Stimulated activated effector memory CD8-positive, alpha-beta T cell treated with anti-CD3 and anti-CD28 coated beads, Interleukin-12 subunit alpha, Interleukin-12 subunit beta, amount 100 ng/mL, for 72 hours (primary cell): ENCODE measurements at regions not wholly inside any gene's neighbourhood (a gene's known extent, or its start where the extent isn't known, plus 50 kb on each side); places are given as distances from the start of the nearest gene placed in this dataset.

Source experiments
- ATAC-seq: fragments of 150-1000 bp; cut with Tn5 transposase; 2 replicates; pipeline ENCODE4 v1.10.0; 2021
- DNase-seq, 2 donors: peaks; one replicate each; pipeline ENCODE4 v3.0.0; 2021 to 2022; ENCODE audit warnings: low spot score in 2 of 2
- H3K27ac Mint-ChIP-seq: one replicate; pipeline ENCODE4 v1.8.0; 2022; ENCODE audit warnings: mild to moderate bottlenecking, mixed read lengths
- H3K36me3 Mint-ChIP-seq: one replicate; pipeline ENCODE4 v1.8.0; 2022; ENCODE audit warnings: mild to moderate bottlenecking, mixed read lengths
- H3K4me1 Mint-ChIP-seq: one replicate; pipeline ENCODE4 v1.8.0; 2022; ENCODE audit warnings: mixed read lengths
- H3K4me3 Mint-ChIP-seq: one replicate; pipeline ENCODE4 v1.8.0; 2022; ENCODE audit warnings: mild to moderate bottlenecking, mixed read lengths
- H3K9me3 Mint-ChIP-seq: one replicate; pipeline ENCODE4 v1.8.0; 2022; ENCODE audit warnings: mixed read lengths

DNA sequence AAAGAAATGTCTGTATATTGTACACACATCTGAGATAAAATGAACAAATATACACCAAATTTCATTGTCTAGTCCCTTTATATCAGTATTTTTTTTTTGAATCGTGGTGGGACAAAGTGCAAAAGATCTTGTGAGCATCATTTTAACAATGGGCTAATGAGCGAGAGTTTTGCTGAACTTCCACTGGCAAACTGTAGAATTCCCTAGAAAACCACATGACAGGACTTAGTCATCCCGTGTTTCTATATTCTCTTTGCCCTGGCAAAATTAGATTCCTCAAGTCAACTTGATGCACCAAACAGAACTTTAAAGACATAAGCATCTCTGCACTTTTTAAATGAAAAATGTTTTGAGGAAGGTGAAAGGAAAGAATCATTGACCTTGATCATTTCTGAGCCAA, 488.2 kb upstream of the PTBP2 start:
- H3K27ac Mint-ChIP-seq, result no peak overlapping the region
- H3K4me3 Mint-ChIP-seq, result no peak overlapping the region

DNA sequence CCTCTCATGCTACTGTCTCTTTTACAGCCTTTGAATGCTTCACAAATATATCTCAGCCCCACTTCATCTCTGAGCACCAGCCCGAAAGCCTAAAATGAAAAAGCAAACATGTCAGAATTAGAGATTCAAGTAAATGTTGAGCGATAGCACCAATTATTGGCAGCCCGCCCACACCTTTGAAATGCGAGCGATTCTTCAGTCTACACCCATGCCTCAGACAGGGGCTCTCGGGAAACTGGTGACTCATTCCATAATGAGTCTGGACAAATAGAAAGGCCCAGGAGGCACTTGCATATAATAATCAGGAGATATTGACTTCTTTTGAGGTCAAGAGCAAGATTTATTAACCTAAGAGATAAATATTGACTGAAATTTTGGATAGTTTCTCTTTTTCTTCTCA, 487.3 kb upstream of the PTBP2 start:
- Mint-ChIP-seq H3K4me1 (no peaks in the 10 kb centered on the region), H3K9me3 (no peaks in the 10 kb centered on the region), H3K36me3 (no peaks in the 10 kb centered on the region), H3K4me3 (no peak overlapping the region), H3K27ac (no peak overlapping the region)
- DNase-seq (no peak), ATAC-seq (no peak)

More for the DNA sequence above, 488.2 kb upstream of the PTBP2 start:
- no peaks in the 10 kb centered on the region for H3K4me1 Mint-ChIP-seq
- DNase-seq (no peak), ATAC-seq (no peak)
- no peaks in the 10 kb centered on the region for H3K9me3 Mint-ChIP-seq
- H3K36me3 Mint-ChIP-seq, result no peaks in the 10 kb centered on the region

- no peak overlapping the region for H3K27ac Mint-ChIP-seq
- no peak for DNase-seq
- H3K36me3 Mint-ChIP-seq, result no peaks in the 10 kb centered on the region
- no peak for ATAC-seq
- no peaks in the 10 kb centered on the region for H3K9me3 Mint-ChIP-seq
- no peaks in the 10 kb centered on the region for H3K4me1 Mint-ChIP-seq
- no peak overlapping the region for H3K4me3 Mint-ChIP-seq
These were observed 485.3 kb upstream of the PTBP2 start for GRCh38 chr1:96236156-96236739.

- Mint-ChIP-seq H3K4me3 (no peak overlapping the region), H3K9me3 (no peaks in the 10 kb centered on the region), H3K4me1 (no peaks in the 10 kb centered on the region), H3K27ac (no peak overlapping the region), H3K36me3 (no peaks in the 10 kb centered on the region)
- DNase-seq, result no peak
- no peak for ATAC-seq
These were observed 483.2 kb upstream of the PTBP2 start for GRCh38 chr1:96238426-96238825.

- Mint-ChIP-seq H3K4me1 (no peaks in the 10 kb centered on the region), H3K9me3 (no peaks in the 10 kb centered on the region), H3K36me3 (no peaks in the 10 kb centered on the region), H3K4me3 (no peak overlapping the region), H3K27ac (no peak overlapping the region)
- DNase-seq (no peak), ATAC-seq (no peak)
These were observed 481.1 kb upstream of the PTBP2 start for GRCh38 chr1:96240438-96240837.

DNA sequence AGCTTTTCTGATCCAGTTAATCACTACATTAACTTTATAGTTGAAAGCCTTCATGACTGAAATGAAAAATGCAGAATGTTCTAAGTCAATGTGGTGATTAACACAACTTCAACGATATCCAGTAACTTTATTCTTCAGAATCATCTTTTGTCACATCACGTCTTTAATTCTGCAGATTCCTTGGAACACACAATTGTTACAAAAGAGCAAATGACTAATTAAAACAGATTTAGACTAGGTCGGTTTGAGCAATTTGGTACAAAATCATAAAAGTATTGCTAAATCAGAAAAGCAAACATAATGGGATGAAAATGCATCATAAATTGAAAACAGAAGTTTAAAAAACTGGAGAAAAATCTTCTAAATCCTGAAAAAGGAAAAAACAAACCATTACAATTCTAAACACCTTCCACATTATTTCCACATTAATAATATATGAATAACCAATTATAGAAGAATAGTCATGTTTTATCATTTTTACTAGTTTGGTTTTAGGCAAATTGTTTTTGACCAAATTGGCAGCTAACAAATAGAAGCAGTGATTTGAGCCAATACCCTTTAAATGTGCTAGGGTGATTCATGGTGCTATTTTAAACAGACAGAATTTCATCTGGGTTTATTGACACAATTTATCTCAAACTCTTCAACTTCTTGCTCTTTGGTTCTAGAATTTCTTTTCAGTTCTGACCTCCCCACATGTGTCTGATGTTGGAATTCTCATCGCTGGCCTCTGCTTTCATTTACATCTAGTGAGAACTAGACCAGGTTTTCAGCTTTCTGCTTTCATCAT, 468.1 kb upstream of the PTBP2 start:
- H3K36me3 Mint-ChIP-seq, result no peaks in the 10 kb centered on the region
- H3K4me1 Mint-ChIP-seq, result no peaks in the 10 kb centered on the region
- peaks cover 9% of the 10 kb centered on the region for H3K9me3 Mint-ChIP-seq
- no peak overlapping the region for H3K27ac Mint-ChIP-seq
- DNase-seq, result no peak
- no peak for ATAC-seq
- H3K4me3 Mint-ChIP-seq, result no peak overlapping the region

GRCh38 chr1:96256130-96256790, 465.3 kb upstream of the PTBP2 start:
- H3K4me1 Mint-ChIP-seq, result no peaks in the 10 kb centered on the region
- ATAC-seq (no peak), DNase-seq (no peak)
- peaks cover 17% of the 10 kb centered on the region for H3K9me3 Mint-ChIP-seq
- H3K4me3 Mint-ChIP-seq, result no peak overlapping the region
- H3K36me3 Mint-ChIP-seq, result no peaks in the 10 kb centered on the region
- H3K27ac Mint-ChIP-seq, result no peak overlapping the region

DNA sequence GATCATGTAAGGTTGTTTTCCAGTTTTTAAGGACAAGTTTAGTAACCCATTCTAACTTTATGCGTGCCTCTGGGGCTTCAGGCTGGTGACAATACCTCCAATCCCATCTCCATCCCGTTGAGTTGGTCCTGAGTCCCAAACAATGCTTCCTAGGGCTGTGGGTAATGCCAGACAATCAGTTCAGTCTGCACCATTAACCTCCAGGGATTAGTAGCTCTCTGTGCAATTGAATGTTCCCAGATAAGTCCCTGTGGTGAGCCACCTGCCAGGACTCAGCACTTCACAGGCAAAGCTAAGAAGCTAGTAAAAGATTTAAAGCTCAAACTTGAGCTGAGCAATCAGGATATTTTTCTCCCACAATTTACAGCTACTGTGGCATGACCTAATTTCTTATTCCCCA, 462.2 kb upstream of the PTBP2 start:
- no peaks in the 10 kb centered on the region for H3K4me1 Mint-ChIP-seq
- no peak for DNase-seq

GRCh38 chr1:96281491-96281890, 440.1 kb upstream of the PTBP2 start:
- no peaks in the 10 kb centered on the region for H3K36me3 Mint-ChIP-seq
- H3K9me3 Mint-ChIP-seq, result peaks cover 21% of the 10 kb centered on the region
- no peak for DNase-seq
- no peak overlapping the region for H3K27ac Mint-ChIP-seq
- no peak overlapping the region for H3K4me3 Mint-ChIP-seq
- no peaks in the 10 kb centered on the region for H3K4me1 Mint-ChIP-seq
- ATAC-seq, result no peak

More for the DNA sequence above, 462.2 kb upstream of the PTBP2 start:
- no peak overlapping the region for H3K27ac Mint-ChIP-seq
- H3K9me3 Mint-ChIP-seq, result peaks cover 18% of the 10 kb centered on the region
- no peak overlapping the region for H3K4me3 Mint-ChIP-seq
- ATAC-seq, result no peak
- no peaks in the 10 kb centered on the region for H3K36me3 Mint-ChIP-seq

DNA sequence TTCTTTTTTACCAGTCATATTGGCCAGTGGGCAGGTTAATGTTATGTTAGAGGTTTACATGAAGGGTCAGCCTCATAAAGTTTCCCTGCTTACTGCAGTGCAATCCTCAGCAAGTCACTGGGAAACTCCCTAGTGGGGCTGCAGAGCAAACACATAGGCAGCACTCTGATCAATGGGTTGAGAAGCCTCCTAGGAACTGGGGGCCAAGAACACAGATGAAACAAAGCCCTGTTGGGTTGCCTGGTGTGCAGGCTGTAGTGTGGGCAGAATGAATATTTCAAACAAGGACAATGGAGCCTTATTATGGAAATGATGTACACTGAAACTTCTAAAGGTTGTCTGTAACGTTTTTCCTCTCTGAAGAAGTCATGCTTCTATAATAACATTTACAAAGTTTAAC, 431.6 kb upstream of the PTBP2 start:
- peaks cover 18% of the 10 kb centered on the region for H3K9me3 Mint-ChIP-seq
- no peaks in the 10 kb centered on the region for H3K4me1 Mint-ChIP-seq
- ATAC-seq, result no peak
- no peak overlapping the region for H3K4me3 Mint-ChIP-seq
- no peaks in the 10 kb centered on the region for H3K36me3 Mint-ChIP-seq
- no peak for DNase-seq
- H3K27ac Mint-ChIP-seq, result no peak overlapping the region

DNA sequence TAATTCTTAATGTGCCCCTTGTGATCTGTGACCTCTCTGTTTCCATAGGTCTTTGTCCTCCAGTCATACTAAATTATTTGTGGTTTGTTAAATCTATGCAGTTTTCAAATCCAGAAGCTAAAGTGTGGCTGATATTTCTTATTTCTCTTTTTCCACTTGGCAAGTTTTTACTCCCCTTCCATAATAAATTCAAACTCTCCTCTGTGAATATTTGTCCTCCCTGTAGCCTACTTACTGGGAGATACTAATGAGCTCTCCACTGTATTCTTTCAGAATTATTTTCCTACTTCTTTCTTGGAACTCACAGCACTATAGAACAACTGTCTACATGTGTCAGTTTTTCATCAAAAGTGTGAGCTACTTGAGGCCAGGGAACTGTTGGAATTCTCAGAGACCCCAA, 430.8 kb upstream of the PTBP2 start:
- no peaks in the 10 kb centered on the region for H3K4me1 Mint-ChIP-seq
- ATAC-seq, result no peak

GRCh38 chr1:96291468-96291867, 430.1 kb upstream of the PTBP2 start:
- H3K27ac Mint-ChIP-seq, result no peak overlapping the region
- DNase-seq, result no peak
- ATAC-seq, result no peak
- H3K4me1 Mint-ChIP-seq, result no peaks in the 10 kb centered on the region
- no peaks in the 10 kb centered on the region for H3K36me3 Mint-ChIP-seq
- peaks cover 13% of the 10 kb centered on the region for H3K9me3 Mint-ChIP-seq
- H3K4me3 Mint-ChIP-seq, result no peak overlapping the region

More for the DNA sequence above, 430.8 kb upstream of the PTBP2 start:
- H3K9me3 Mint-ChIP-seq, result peaks cover 20% of the 10 kb centered on the region
- H3K27ac Mint-ChIP-seq, result no peak overlapping the region
- no peak overlapping the region for H3K4me3 Mint-ChIP-seq
- no peaks in the 10 kb centered on the region for H3K36me3 Mint-ChIP-seq
- no peak for DNase-seq

DNA sequence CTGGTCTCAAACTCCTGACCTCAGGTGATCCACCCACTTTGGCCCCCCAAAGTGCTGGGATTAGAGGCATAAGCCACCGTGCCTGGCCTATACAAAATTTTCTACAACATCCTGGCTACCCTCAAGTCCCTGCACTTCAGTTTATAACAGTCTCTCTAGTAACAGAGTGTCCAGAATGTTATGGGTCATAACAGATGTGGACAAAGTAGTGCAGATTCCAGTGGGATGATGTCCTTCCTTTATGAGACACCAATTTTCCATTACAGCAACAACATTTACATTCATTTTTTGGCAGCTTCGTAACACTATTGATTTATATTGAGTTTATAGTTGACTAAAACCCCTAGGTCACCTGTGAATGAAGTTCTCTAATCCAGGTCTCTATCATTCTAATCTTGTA, 429.4 kb upstream of the PTBP2 start:
- Mint-ChIP-seq H3K4me1 (no peaks in the 10 kb centered on the region), H3K36me3 (no peaks in the 10 kb centered on the region), H3K4me3 (no peak overlapping the region), H3K27ac (no peak overlapping the region), H3K9me3 (peaks cover 11% of the 10 kb centered on the region)
- ATAC-seq, result no peak
- no peak for DNase-seq

DNA sequence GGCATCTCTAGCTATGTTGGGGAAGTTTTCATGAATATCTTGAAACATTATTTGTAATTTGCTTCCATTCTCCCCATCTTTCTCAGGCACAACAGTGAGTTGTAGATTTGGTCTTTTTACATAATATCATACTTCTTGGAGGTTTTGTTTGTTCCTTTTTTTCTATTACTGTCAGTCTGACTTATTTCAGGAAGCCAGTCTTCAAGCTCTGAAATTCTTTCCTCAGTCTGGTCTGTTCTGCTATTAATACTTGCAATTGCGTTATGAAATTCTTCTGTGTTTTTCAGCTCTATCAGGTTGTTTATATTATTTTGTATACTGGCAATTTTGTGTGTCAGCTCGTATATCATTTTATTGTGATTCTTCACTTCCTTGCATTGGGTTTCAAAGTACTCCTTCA, 424.6 kb upstream of the PTBP2 start:
- H3K4me3 Mint-ChIP-seq, result no peak overlapping the region
- no peak overlapping the region for H3K27ac Mint-ChIP-seq
- no peaks in the 10 kb centered on the region for H3K4me1 Mint-ChIP-seq
- no peaks in the 10 kb centered on the region for H3K36me3 Mint-ChIP-seq
- no peak for ATAC-seq
- peaks cover 7% of the 10 kb centered on the region for H3K9me3 Mint-ChIP-seq
- DNase-seq, result no peak

DNA sequence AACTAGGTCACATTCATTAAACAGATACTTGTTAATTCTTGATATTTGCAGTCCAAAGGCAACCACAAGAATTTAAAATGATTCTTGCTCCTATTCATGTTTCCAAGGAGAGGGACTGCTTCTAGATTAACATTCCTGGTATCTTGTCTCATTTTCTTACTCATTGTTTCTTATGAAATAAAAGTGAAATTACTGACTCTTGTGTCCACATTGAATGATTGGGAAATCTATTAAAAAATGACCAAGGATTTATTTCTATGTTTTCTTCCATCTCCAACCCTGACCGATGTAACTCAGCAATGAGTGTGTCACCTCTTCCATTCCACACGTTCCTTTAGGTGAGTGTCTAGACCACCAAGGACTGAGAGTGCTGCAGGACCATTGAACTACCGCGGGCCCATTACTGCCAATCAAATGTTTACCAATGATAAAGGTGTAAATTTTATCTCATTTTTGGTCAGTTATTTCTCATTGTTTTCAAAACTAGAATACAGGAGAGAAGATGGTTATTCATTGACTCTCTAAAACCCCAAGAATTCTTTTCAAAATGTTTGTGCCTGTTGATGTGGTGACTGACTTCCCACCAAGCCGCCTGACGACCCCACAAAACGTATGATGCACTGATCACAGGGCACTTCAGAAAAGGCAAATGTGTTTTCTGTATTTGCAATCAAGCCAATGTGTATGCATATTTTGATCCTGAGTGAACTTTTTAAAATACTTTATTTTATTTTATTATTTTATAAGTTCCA, 414.6 kb upstream of the PTBP2 start:
- Mint-ChIP-seq H3K9me3 (peaks cover 10% of the 10 kb centered on the region), H3K4me3 (no peak overlapping the region), H3K27ac (no peak overlapping the region), H3K4me1 (no peaks in the 10 kb centered on the region), H3K36me3 (no peaks in the 10 kb centered on the region)
- ATAC-seq, result no peak
- no peak for DNase-seq
